H9 (cell line): ENCODE measurements at regions not wholly inside any gene's neighbourhood (a gene's known extent, or its start where the extent isn't known, plus 50 kb on each side); places are given as distances from the start of the nearest gene placed in this dataset.

Experiments
- DNase-seq: peaks from one replicate; pipeline ENCODE4 v3.0.0-alpha.2; 2017
- H2AFZ ChIP-seq: one replicate; pipeline ENCODE4 v1.6.1; 2013; ENCODE audit warnings: mild to moderate bottlenecking, low read length, control low read depth, moderate library complexity
- H2AK5ac ChIP-seq: 2 replicates; pipeline ENCODE4 v1.6.1; 2013; ENCODE audit warnings: low read length, control low read depth, mixed read lengths; ENCODE audit not compliant: insufficient read length
- H2BK120ac ChIP-seq: one replicate; pipeline ENCODE4 v1.6.1; 2013; ENCODE audit warnings: low read depth, mild to moderate bottlenecking, low read length, control low read depth, inconsistent platforms; ENCODE audit not compliant: poor library complexity, severe bottlenecking
- H2BK12ac ChIP-seq: 2 replicates; pipeline ENCODE4 v1.6.1; 2013; ENCODE audit warnings: low read length, control low read depth, mixed read lengths, low read depth; ENCODE audit not compliant: insufficient read length
- H2BK15ac ChIP-seq: 2 replicates; pipeline ENCODE4 v1.6.1; 2013; ENCODE audit warnings: low read depth, low read length, control low read depth
- H2BK20ac ChIP-seq: one replicate; pipeline ENCODE4 v1.6.1; 2013; ENCODE audit warnings: low read depth, mild to moderate bottlenecking, low read length, control low read depth, inconsistent platforms; ENCODE audit not compliant: poor library complexity, severe bottlenecking
- H2BK5ac ChIP-seq: 2 replicates; pipeline ENCODE4 v1.6.1; 2013; ENCODE audit warnings: low read length, control low read depth, mixed read lengths; ENCODE audit not compliant: insufficient read length
- H3K14ac ChIP-seq: 2 replicates; pipeline ENCODE4 v1.6.1; 2013; ENCODE audit warnings: low read length, control low read depth; ENCODE audit not compliant: insufficient read depth
- H3K18ac ChIP-seq: 2 replicates; pipeline ENCODE4 v1.6.1; 2013; ENCODE audit warnings: low read depth, mild to moderate bottlenecking, mixed read lengths, low read length, control low read depth; ENCODE audit not compliant: insufficient read length
- H3K23ac ChIP-seq: 2 replicates; pipeline ENCODE4 v1.6.1; 2013; ENCODE audit warnings: low read length, control low read depth, mixed read lengths, low read depth; ENCODE audit not compliant: insufficient read length
- H3K23me2 ChIP-seq: 2 replicates; pipeline ENCODE4 v1.6.1; 2013; ENCODE audit warnings: low read depth, mild to moderate bottlenecking, mixed read lengths, low read length, control low read depth; ENCODE audit not compliant: insufficient read length, poor library complexity, severe bottlenecking
- H3K27ac ChIP-seq: 2 replicates; pipeline ENCODE4 v1.5.1; 2013; ENCODE audit warnings: low read length, control low read depth, mixed read lengths, low read depth; ENCODE audit not compliant: insufficient read length
- H3K27me3 ChIP-seq: 2 replicates; pipeline ENCODE4 v1.6.1; 2013; ENCODE audit warnings: low read length, control low read depth, inconsistent platforms; ENCODE audit not compliant: insufficient read depth
- H3K4ac ChIP-seq: 2 replicates; pipeline ENCODE4 v1.6.1; 2013; ENCODE audit warnings: low read depth, mild to moderate bottlenecking, control low read depth, inconsistent platforms, low read length, moderate library complexity
- H3K4me1 ChIP-seq: 2 replicates; pipeline ENCODE4 v1.6.1; 2013; ENCODE audit warnings: low read length, control low read depth, inconsistent platforms; ENCODE audit not compliant: insufficient read depth
- H3K4me2 ChIP-seq: 2 replicates; pipeline ENCODE4 v1.6.1; 2013; ENCODE audit warnings: low read length, control low read depth, mixed read lengths; ENCODE audit not compliant: insufficient read length, insufficient read depth
- H3K56ac ChIP-seq: 2 replicates; pipeline ENCODE4 v1.6.1; 2013; ENCODE audit warnings: low read depth, mild to moderate bottlenecking, mixed read lengths, low read length, control low read depth; ENCODE audit not compliant: insufficient read length
- H3K79me1 ChIP-seq: 2 replicates; pipeline ENCODE4 v1.6.1; 2013; ENCODE audit warnings: low read depth, mild to moderate bottlenecking, moderate library complexity, low read length, control low read depth, inconsistent platforms; ENCODE audit not compliant: insufficient read depth, poor library complexity, severe bottlenecking
- H3K79me2 ChIP-seq: 2 replicates; pipeline ENCODE4 v1.6.1; 2013; ENCODE audit warnings: low read length, control low read depth, inconsistent platforms; ENCODE audit not compliant: insufficient read depth
- H3K9ac ChIP-seq: 2 replicates; pipeline ENCODE4 v1.6.1; 2013; ENCODE audit warnings: low read length, control low read depth, mixed read lengths; ENCODE audit not compliant: insufficient read length; ENCODE audit errors: extremely low read depth
- H3K9me3 ChIP-seq: one replicate; pipeline ENCODE4 v1.6.1; 2013; ENCODE audit warnings: low read depth, low read length, inconsistent platforms; ENCODE audit not compliant: control insufficient read depth
- H3T11ph ChIP-seq: one replicate; pipeline ENCODE4 v1.6.1; 2013; ENCODE audit warnings: mild to moderate bottlenecking, low read length, control low read depth, inconsistent platforms
- H4K20me1 ChIP-seq: one replicate; pipeline ENCODE4 v1.6.1; 2013; ENCODE audit not compliant: control insufficient read depth, insufficient read length, insufficient read depth
- H4K5ac ChIP-seq: 2 replicates; pipeline ENCODE4 v1.6.1; 2013; ENCODE audit warnings: low read depth, mild to moderate bottlenecking, mixed read lengths, low read length, control low read depth; ENCODE audit not compliant: insufficient read length
- H4K8ac ChIP-seq: replicated peaks from 2 replicates; pipeline ENCODE4 v1.6.1; 2013; ENCODE audit warnings: low read length, control low read depth, mixed read lengths, low read depth; ENCODE audit not compliant: insufficient read length
- H4K91ac ChIP-seq: 2 replicates; pipeline ENCODE4 v1.6.1; 2013; ENCODE audit warnings: low read depth, mild to moderate bottlenecking, moderate library complexity, mixed read lengths, low read length, control low read depth; ENCODE audit not compliant: insufficient read length
- H3K27ac Mint-ChIP-seq, 3 experiments: 2 replicates in 2 of 3; 3 replicates in 1 of 3; pipeline ENCODE4 v1.8.0; 2020 to 2021; ENCODE audit warnings: mixed read lengths in 3 of 3, mild to moderate bottlenecking in 1 of 3, moderate library complexity in 1 of 3
- H3K27me3 Mint-ChIP-seq: 2 replicates; pipeline ENCODE4 v1.8.0; 2021; ENCODE audit warnings: low read depth, mild to moderate bottlenecking, moderate library complexity, mixed read lengths
- H3K36me3 Mint-ChIP-seq, 3 experiments: 2 replicates in 2 of 3; 3 replicates in 1 of 3; pipeline ENCODE4 v1.8.0; 2020 to 2021; ENCODE audit warnings: low read depth in 3 of 3, mixed read lengths in 3 of 3; ENCODE audit not compliant: insufficient read depth in 1 of 3
- H3K4me1 Mint-ChIP-seq, 2 experiments: 2 replicates each; pipeline ENCODE4 v1.8.0; 2020; ENCODE audit warnings: mixed read lengths in 2 of 2
- H3K4me3 Mint-ChIP-seq, 2 experiments: 2 replicates in 1 of 2; 3 replicates in 1 of 2; pipeline ENCODE4 v1.8.0; 2020 to 2021; ENCODE audit warnings: mild to moderate bottlenecking in 2 of 2, mixed read lengths in 2 of 2, moderate library complexity in 1 of 2
- H3K9me3 Mint-ChIP-seq, 2 experiments: 2 replicates in 1 of 2; 3 replicates in 1 of 2; pipeline ENCODE4 v1.8.0; 2020; ENCODE audit warnings: mild to moderate bottlenecking in 2 of 2, mixed read lengths in 2 of 2, moderate library complexity in 1 of 2
- WGBS: extraction: QIAGEN DNeasy Blood & Tissue Kit; methylation state at CpG from one replicate; pipeline ENCODE4 v1.1.7; 2013; ENCODE audit warnings: missing lambda C conversion rate, low lambda C conversion rate, mixed read lengths; ENCODE audit not compliant: insufficient read length; ENCODE audit errors: extremely low coverage; 5-methylcytosine and 5-hydroxymethylcytosine counted together
- TF ChIP-seq, protein P1 (sequence below): fragments of 200-600 bp; sonication (generic); conservative IDR thresholded peaks from 3 replicates; pipeline ENCODE4 v1.8.0; 2021; ENCODE audit warnings: antibody characterized with exemption, mild to moderate bottlenecking

DNA sequence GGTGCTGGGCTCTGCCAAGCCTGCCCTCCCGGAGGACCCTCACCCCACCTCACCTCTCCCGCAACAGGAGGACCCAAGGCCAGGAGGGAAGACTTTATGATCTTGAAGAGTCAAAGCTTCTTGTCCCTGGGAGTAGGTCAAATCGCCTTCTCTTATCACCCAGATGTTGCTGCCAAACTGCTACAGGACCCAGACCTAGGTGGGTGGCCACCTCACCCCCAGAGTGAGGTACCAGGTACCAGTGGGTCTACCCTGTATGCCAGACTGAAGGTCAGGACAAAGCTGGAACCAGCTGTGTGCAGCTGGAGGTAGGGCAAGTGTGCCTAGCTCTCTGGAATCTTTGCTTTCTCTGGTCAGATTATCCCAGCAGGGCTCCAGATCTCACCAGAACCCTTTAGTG is 197.2 kb downstream of the ZFP36L2 start:
- Histone ChIP-seq H3K4ac (no peak overlapping the region), H2BK12ac (no peak overlapping the region), H2AK5ac (no peak overlapping the region), H4K20me1 (no peaks in the 10 kb centered on the region), H3K27ac (no peak overlapping the region), H2BK5ac (no peak overlapping the region), H3K23me2 (no peaks in the 10 kb centered on the region), H4K91ac (no peak overlapping the region), H3K79me2 (no peaks in the 10 kb centered on the region), H4K8ac (no peak overlapping the region), H4K5ac (no peak overlapping the region), H2BK120ac (no peak overlapping the region), H3K18ac (no peak overlapping the region), H2BK15ac (no peak overlapping the region), H3K4me1 (no peaks in the 10 kb centered on the region; the same call in 1 of the 2 replicates), H3K27me3 (no peaks in the 10 kb centered on the region), H3K23ac (no peak overlapping the region), H3K9me3 (no peaks in the 10 kb centered on the region), H3K14ac (no peak overlapping the region), H3K56ac (no peak overlapping the region), H3K9ac (no peak overlapping the region), H3K79me1 (no peaks in the 10 kb centered on the region), H3K4me2 (no peak overlapping the region), H3T11ph (no peak overlapping the region), H2BK20ac (no peak overlapping the region), H2AFZ (no peak overlapping the region)
- no CpG with 5 or more reads among the region's 3 CpGs for WGBS
- H3K9me3 Mint-ChIP-seq = peaks cover 0 to 3% of the 10 kb centered on the region in 2 experiments; a peak in 1 of 5 replicates
- H3K27me3 Mint-ChIP-seq = peaks cover 2% of the 10 kb centered on the region
- H3K36me3 Mint-ChIP-seq = peaks cover 0 to 4% (median 0%) of the 10 kb centered on the region in 3 experiments; a peak in 1 of 7 replicates
- TF ChIP-seq, protein P1, sequence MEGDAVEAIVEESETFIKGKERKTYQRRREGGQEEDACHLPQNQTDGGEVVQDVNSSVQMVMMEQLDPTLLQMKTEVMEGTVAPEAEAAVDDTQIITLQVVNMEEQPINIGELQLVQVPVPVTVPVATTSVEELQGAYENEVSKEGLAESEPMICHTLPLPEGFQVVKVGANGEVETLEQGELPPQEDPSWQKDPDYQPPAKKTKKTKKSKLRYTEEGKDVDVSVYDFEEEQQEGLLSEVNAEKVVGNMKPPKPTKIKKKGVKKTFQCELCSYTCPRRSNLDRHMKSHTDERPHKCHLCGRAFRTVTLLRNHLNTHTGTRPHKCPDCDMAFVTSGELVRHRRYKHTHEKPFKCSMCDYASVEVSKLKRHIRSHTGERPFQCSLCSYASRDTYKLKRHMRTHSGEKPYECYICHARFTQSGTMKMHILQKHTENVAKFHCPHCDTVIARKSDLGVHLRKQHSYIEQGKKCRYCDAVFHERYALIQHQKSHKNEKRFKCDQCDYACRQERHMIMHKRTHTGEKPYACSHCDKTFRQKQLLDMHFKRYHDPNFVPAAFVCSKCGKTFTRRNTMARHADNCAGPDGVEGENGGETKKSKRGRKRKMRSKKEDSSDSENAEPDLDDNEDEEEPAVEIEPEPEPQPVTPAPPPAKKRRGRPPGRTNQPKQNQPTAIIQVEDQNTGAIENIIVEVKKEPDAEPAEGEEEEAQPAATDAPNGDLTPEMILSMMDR = no peak
- no peak for DNase-seq
- H3K4me3 Mint-ChIP-seq = no peak overlapping the region
- no peak overlapping the region for H3K27ac Mint-ChIP-seq
- H3K4me1 Mint-ChIP-seq = peaks cover 16 to 21% of the 10 kb centered on the region in 2 experiments
